Esophagus squamous epithelium (tissue), 4 donors: ENCODE measurements at regions not wholly inside any gene's neighbourhood (a gene's known extent, or its start where the extent isn't known, plus 50 kb on each side); places are given as distances from the start of the nearest gene placed in this dataset.

Source experiments
- CTCF ChIP-seq, 6 experiments: fragments of 450-650 bp in 4 of 6; fragments of 200-600 bp in 2 of 6; sonication (generic) in 2 of 6; IDR thresholded peaks; one replicate each; pipeline ENCODE4 v1.5.1; 2016 to 2019; ENCODE audit warnings: antibody characterized with exemption in 6 of 6, mild to moderate bottlenecking in 4 of 6, moderate library complexity in 4 of 6
- POLR2A ChIP-seq, 4 donors: fragments of 450-650 bp; IDR thresholded peaks; one replicate each; pipeline ENCODE4 v1.6.1; 2017; ENCODE audit warnings: antibody characterized with exemption in 4 of 4, mild to moderate bottlenecking in 4 of 4, moderate library complexity in 3 of 4

- no peak for TF ChIP-seq CTCF (IDR thresholded peaks at IDR 0.05)
- no peak for TF ChIP-seq POLR2A (IDR thresholded peaks at IDR 0.05)
These were observed 460.9 kb upstream of the FAT1 start for GRCh38 chr4:187184508-187184907.
